SKM-1 treated with dmso at 0.1 percent for 144 hours (cell line): ENCODE measurements at regions not wholly inside any gene's neighbourhood (a gene's known extent, or its start where the extent isn't known, plus 50 kb on each side); places are given as distances from the start of the nearest gene placed in this dataset.

ENCODE experiments used
- DNase-seq: peaks from one replicate; lab custom pipeline; 2025; ENCODE audit not compliant: unreplicated experiment; lab: John Stamatoyannopoulos, UW

DNA sequence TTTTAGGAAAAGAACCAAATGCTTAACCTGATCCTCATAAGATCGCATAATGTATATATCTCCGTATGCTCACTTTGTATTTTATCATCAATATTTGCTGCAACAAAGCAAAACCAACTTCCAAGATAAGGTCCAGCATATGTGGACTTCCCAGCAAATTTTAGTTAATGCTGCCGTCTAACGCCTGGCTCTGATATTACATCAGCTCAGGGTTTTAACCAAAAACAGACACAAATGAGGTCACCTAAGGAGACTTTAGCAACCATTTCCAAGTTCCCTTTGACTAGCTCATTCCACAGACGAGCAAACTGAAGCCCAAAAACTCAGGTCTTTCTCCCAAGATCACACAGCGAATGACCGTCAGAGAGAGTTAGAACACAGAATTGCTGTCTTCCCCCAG, 59.4 kb upstream of the UCN3 start:
- peak; percentile 15 for DNase-seq

- no peak for DNase-seq
Observed at GRCh38 chr10:5310914-5311313, 53.9 kb upstream of the UCN3 start.

- no peak for DNase-seq
Observed at GRCh38 chr10:5311617-5312016, 53.1 kb upstream of the UCN3 start.

GRCh38 chr10:5314840-5315239, 49.9 kb upstream of the UCN3 start:
- no peak for DNase-seq
